ENCODE measurements at regions not wholly inside any gene's neighbourhood (a gene's known extent, or its start where the extent isn't known, plus 50 kb on each side); places are given as distances from the start of the nearest gene placed in this dataset.

- TF ChIP-seq CHD7 (IDR thresholded peaks at IDR 0.05; ENCODE audit: insufficient replicate concordance, low read length) (no peak), CTBP2 (IDR thresholded peaks at IDR 0.05; ENCODE audit: borderline replicate concordance, insufficient read depth, insufficient read length, low read length) (no peak), TCF12 (IDR thresholded peaks at IDR 0.05; ENCODE audit: low read depth, low read length) (no peak), HDAC6 (IDR thresholded peaks at IDR 0.05; ENCODE audit: low read depth, low read length) (no peak), CHD1 (IDR thresholded peaks at IDR 0.05; ENCODE audit: low read depth, low read length) (no peak), SUZ12 (IDR thresholded peaks at IDR 0.05; ENCODE audit: low read length) (no peak), EGR1 (IDR thresholded peaks at IDR 0.05; ENCODE audit: borderline replicate concordance, low read depth, low read length) (no peak), MAX (IDR thresholded peaks at IDR 0.05) (no peak), CTCF (IDR thresholded peaks at IDR 0.05; ENCODE audit: control extremely low read depth in 1 of 3, insufficient read depth in 1 of 3, low read depth in 1 of 3, low read length in 3 of 3) (no peak)
Measured at GRCh38 chr10:107970512-107970911, 806.0 kb upstream of the SORCS1 start (continued).
